ENCODE measurements at regions not wholly inside any gene's neighbourhood (a gene's known extent, or its start where the extent isn't known, plus 50 kb on each side); places are given as distances from the start of the nearest gene placed in this dataset.

DNA sequence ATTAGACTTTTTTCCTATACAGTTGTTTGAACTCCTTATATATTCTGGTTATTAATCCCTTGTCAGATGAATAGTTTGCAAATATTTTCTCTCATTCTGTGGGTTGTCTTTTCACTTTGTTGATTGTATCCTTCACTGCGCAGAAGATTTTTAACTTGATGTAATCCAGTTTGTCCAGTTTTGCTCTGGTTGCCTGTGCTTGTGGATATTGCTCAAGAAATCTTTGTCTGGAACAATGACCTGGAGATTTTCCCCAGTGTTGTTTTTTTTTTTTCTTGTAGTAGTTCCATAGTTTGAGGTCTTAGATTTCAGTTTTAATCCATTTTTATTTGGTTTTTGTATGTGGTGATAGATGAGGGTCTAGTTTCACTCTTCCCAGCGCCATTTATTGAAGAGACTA is 289.8 kb upstream of the SPOCK3 start:
- no peak overlapping the region for H3K4me3 ChIP-seq (ENCODE audit: low read depth, low read length)
- TF ChIP-seq, protein P1, sequence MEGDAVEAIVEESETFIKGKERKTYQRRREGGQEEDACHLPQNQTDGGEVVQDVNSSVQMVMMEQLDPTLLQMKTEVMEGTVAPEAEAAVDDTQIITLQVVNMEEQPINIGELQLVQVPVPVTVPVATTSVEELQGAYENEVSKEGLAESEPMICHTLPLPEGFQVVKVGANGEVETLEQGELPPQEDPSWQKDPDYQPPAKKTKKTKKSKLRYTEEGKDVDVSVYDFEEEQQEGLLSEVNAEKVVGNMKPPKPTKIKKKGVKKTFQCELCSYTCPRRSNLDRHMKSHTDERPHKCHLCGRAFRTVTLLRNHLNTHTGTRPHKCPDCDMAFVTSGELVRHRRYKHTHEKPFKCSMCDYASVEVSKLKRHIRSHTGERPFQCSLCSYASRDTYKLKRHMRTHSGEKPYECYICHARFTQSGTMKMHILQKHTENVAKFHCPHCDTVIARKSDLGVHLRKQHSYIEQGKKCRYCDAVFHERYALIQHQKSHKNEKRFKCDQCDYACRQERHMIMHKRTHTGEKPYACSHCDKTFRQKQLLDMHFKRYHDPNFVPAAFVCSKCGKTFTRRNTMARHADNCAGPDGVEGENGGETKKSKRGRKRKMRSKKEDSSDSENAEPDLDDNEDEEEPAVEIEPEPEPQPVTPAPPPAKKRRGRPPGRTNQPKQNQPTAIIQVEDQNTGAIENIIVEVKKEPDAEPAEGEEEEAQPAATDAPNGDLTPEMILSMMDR (IDR thresholded peaks at IDR 0.05; ENCODE audit: low read depth, low read length, missing control alignments) = no peak
- DNase-seq (ENCODE audit: low read depth) = no peak
- in situ Hi-C loops (cut with HindIII; ENCODE audit: low sequenced_read_pairs) = no loop called here

DNA sequence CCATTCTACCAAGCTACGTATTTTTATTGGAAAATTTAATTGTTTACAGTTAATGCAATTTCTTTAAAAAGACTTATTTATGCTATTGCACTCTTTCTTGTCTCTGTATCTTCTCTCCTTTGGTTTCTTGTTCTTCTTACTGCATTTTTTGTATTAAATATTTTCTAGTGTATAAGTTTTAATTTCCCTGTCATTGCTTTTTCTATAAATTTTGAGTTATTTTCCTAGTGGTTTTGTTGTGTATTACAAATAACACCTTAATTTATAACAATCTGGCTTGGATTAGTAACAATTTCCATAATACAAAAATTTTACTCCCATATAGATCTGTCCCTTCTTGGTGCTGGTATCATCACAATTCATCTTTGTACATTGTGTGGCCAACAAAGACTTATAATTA is 303.5 kb upstream of the SPOCK3 start:
- TF ChIP-seq, protein P1 (IDR thresholded peaks at IDR 0.05; ENCODE audit: low read depth, low read length, missing control alignments) = no peak
- in situ Hi-C loops (cut with HindIII; ENCODE audit: low sequenced_read_pairs) = no loop called here
- no peak for DNase-seq (ENCODE audit: low read depth)
- H3K4me3 ChIP-seq (ENCODE audit: low read depth, low read length) = no peak overlapping the region

DNA sequence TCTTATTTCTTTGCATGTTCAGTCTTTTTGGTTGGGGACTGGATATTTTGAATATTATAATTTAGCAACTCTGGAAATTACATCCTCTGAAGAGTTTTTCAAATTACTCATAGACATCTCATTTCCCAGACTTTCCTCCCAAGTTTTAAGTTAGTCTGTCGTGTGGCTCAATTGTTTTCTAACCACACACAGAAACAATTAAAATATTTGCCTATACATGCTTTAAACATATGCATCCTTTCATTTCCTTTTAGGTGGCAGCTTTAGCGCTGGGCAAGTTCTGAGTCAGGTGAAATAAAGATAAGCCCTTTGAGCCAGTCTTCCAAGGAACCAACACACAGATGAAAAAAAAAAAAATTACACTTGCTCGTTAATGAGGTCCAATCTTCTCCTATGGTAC is 307.0 kb upstream of the SPOCK3 start:
- in situ Hi-C loops (cut with HindIII; ENCODE audit: low sequenced_read_pairs) = no loop called here
- TF ChIP-seq, protein P1 (IDR thresholded peaks at IDR 0.05; ENCODE audit: low read depth, low read length, missing control alignments) = no peak
- DNase-seq (ENCODE audit: low read depth) = no peak
- H3K4me3 ChIP-seq (ENCODE audit: low read depth, low read length) = no peak overlapping the region

DNA sequence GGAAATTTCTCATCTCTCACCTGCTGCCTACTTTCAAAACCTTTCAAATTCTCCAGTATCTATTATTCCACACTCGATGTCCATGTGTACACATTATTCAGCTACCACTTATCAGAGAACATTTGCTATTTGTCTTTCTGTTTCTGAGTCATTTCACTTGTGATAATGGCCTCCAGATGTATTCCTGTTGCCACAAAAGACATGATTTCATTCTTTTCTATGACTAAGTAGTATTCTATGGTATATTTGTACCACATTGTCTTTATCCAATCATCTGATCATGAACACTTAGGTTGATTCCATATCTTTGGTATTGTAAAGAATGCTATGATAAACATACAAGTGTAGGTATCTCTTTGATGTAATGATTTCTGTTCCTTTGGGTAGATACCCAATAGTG is 310.1 kb upstream of the SPOCK3 start:
- DNase-seq (ENCODE audit: low read depth) = no peak
- in situ Hi-C loops (cut with HindIII; ENCODE audit: low sequenced_read_pairs) = no loop called here
- TF ChIP-seq, protein P1 (IDR thresholded peaks at IDR 0.05; ENCODE audit: low read depth, low read length, missing control alignments) = no peak
- H3K4me3 ChIP-seq (ENCODE audit: low read depth, low read length) = no peak overlapping the region

DNA sequence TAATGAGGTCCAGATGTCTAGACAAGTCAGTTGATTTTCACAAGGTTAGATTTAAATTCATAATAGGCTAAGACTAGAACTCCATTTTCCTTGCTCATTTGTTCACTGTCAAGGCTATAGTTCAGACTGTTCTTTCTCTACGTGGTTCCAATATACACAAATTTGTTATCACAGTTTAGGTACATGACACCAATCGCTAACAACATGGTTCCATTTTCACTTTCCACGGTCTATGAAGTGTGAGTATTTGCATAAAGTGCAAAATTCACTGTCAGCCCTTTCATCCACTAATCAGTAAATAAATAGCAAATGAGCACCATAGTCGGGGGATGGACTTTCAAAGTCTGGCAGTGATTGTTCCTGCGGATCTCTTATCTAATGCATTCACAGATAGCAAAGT is 315.7 kb upstream of the SPOCK3 start:
- DNase-seq (ENCODE audit: low read depth) = no peak
- TF ChIP-seq, protein P1 (IDR thresholded peaks at IDR 0.05; ENCODE audit: low read depth, low read length, missing control alignments) = no peak
- no peak overlapping the region for H3K4me3 ChIP-seq (ENCODE audit: low read depth, low read length)
- in situ Hi-C loops (cut with HindIII; ENCODE audit: low sequenced_read_pairs) = no loop called here

DNA sequence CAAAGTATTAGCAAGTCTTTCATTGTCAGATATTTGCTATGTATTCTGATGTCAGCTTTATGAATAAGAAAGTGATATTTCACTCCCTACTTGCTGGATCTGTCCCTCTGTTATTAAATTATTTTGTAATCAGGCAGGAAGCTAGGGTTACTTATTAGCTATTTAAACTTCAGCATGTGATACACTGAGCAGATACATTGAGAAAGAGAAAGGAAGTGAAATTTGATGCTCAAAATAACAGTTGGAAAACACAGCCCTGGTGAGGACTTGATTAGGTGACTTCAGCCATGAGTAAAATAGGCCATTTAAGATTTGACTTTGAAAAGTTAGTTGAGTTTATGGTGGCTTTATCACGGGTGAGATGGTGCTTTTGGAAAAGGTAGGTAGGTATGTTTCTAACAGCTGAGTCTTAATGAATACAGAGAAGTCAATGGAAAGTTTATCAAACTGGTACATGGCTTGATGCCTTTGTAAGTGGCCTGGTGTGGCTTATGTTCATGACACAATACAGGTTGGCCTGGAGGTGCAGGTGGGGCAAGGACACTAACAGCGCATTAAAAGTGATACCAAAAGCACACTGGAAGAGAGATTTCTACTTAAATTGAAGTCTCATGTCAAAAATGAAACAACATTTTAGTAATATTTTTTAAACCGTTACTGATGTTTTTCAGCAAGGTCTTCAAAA is 321.2 kb upstream of the SPOCK3 start:
- in situ Hi-C loops (cut with HindIII; ENCODE audit: low sequenced_read_pairs) = no loop called here
- H3K4me3 ChIP-seq (ENCODE audit: low read depth, low read length) = no peak overlapping the region
- no peak for DNase-seq (ENCODE audit: low read depth)
- TF ChIP-seq, protein P1 (IDR thresholded peaks at IDR 0.05; ENCODE audit: low read depth, low read length, missing control alignments) = no peak

Data from astrocyte of the cerebellum (primary cell).